ENCODE measurements at regions not wholly inside any gene's neighbourhood (a gene's known extent, or its start where the extent isn't known, plus 50 kb on each side); places are given as distances from the start of the nearest gene placed in this dataset.

GRCh38 chr18:71131918-71132317, 843.1 kb downstream of the SOCS6 start:
- TF ChIP-seq, protein P1, sequence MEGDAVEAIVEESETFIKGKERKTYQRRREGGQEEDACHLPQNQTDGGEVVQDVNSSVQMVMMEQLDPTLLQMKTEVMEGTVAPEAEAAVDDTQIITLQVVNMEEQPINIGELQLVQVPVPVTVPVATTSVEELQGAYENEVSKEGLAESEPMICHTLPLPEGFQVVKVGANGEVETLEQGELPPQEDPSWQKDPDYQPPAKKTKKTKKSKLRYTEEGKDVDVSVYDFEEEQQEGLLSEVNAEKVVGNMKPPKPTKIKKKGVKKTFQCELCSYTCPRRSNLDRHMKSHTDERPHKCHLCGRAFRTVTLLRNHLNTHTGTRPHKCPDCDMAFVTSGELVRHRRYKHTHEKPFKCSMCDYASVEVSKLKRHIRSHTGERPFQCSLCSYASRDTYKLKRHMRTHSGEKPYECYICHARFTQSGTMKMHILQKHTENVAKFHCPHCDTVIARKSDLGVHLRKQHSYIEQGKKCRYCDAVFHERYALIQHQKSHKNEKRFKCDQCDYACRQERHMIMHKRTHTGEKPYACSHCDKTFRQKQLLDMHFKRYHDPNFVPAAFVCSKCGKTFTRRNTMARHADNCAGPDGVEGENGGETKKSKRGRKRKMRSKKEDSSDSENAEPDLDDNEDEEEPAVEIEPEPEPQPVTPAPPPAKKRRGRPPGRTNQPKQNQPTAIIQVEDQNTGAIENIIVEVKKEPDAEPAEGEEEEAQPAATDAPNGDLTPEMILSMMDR (IDR thresholded peaks at IDR 0.05), result no peak
- no peak for TF ChIP-seq POLR2A (IDR thresholded peaks at IDR 0.05)

Measured in uterus (tissue), 2 donors.